ENCODE measurements at regions not wholly inside any gene's neighbourhood (a gene's known extent, or its start where the extent isn't known, plus 50 kb on each side); places are given as distances from the start of the nearest gene placed in this dataset.

- no peak overlapping the region for H3K4me3 ChIP-seq (ENCODE audit: low read depth, low read length)
- DNase-seq (ENCODE audit: low read depth), result no peak
- TF ChIP-seq CTCF (conservative IDR thresholded peaks at IDR 0.05; ENCODE audit: low read depth, low read length), result no peak
Observed at GRCh38 chr13:80151016-80151415, 189.9 kb downstream of the SPRY2 start.

GRCh38 chr13:80149736-80150135 is 191.2 kb downstream of the SPRY2 start:
- TF ChIP-seq CTCF (conservative IDR thresholded peaks at IDR 0.05; ENCODE audit: low read depth, low read length), result no peak
- no peak for DNase-seq (ENCODE audit: low read depth)
- no peak overlapping the region for H3K4me3 ChIP-seq (ENCODE audit: low read depth, low read length)

GRCh38 chr13:80145171-80145690 is 195.7 kb downstream of the SPRY2 start:
- DNase-seq (ENCODE audit: low read depth), result no peak
- TF ChIP-seq CTCF (conservative IDR thresholded peaks at IDR 0.05; ENCODE audit: low read depth, low read length), result no peak
- H3K4me3 ChIP-seq (ENCODE audit: low read depth, low read length), result no peak overlapping the region

- no peak for DNase-seq (ENCODE audit: low read depth)
- TF ChIP-seq CTCF (conservative IDR thresholded peaks at IDR 0.05; ENCODE audit: low read depth, low read length), result no peak
- no peak overlapping the region for H3K4me3 ChIP-seq (ENCODE audit: low read depth, low read length)
Observed at GRCh38 chr13:80144493-80144892, 196.4 kb downstream of the SPRY2 start.

GRCh38 chr13:80141123-80141849 is 199.6 kb downstream of the SPRY2 start:
- no peak for TF ChIP-seq CTCF (conservative IDR thresholded peaks at IDR 0.05; ENCODE audit: low read depth, low read length)
- no peak overlapping the region for H3K4me3 ChIP-seq (ENCODE audit: low read depth, low read length)
- no peak for DNase-seq (ENCODE audit: low read depth)

GRCh38 chr13:80140685-80141084 is 200.2 kb downstream of the SPRY2 start:
- TF ChIP-seq CTCF (conservative IDR thresholded peaks at IDR 0.05; ENCODE audit: low read depth, low read length), result no peak
- H3K4me3 ChIP-seq (ENCODE audit: low read depth, low read length), result no peak overlapping the region
- DNase-seq (ENCODE audit: low read depth), result no peak

- DNase-seq (ENCODE audit: low read depth), result no peak
- no peak for TF ChIP-seq CTCF (conservative IDR thresholded peaks at IDR 0.05; ENCODE audit: low read depth, low read length)
- no peak overlapping the region for H3K4me3 ChIP-seq (ENCODE audit: low read depth, low read length)
Observed at GRCh38 chr13:80139196-80139595, 201.7 kb downstream of the SPRY2 start.

Measured in epithelial cell of proximal tubule (primary cell).